Left cardiac atrium (tissue), 4 donors: ENCODE measurements at regions not wholly inside any gene's neighbourhood (a gene's known extent, or its start where the extent isn't known, plus 50 kb on each side); places are given as distances from the start of the nearest gene placed in this dataset.

Source experiments
- ATAC-seq, 2 donors: fragments of 200-7000 bp; cut with Tn5 transposase; one replicate each; pipeline ENCODE4 v1.9.1; 2020; ENCODE audit warnings: mild to moderate bottlenecking in 2 of 2, moderate library complexity in 2 of 2
- DNase-seq: peaks from one replicate; pipeline ENCODE4 v3.0.0-alpha.2; 2020
- intact Hi-C, 2 donors: fragments of 100-400 bp; cut with DNase I; formaldehyde crosslinking; loops; one replicate each; pipeline versions ENCODE4 v1.14.1 to v1.15.1; 2022 to 2023
- donor health status: DM: no; HTN: yes; CAD: no.
- donor health status: DM: no; HTN: yes; CAD: no; lungs with severe emphysema.
- donor health status: DM: yes; HTN: yes; CAD: no.
- donor health status: Dilated cardiomyopathy.

- ATAC-seq, result no peak
- no peak for DNase-seq
- intact Hi-C loops, result no loop called here
Observed at GRCh38 chr22:48644108-48644507, 1183.6 kb downstream of the BRD1 start.

- intact Hi-C loops, result no loop called here
- no peak for ATAC-seq
- no peak for DNase-seq
Observed at GRCh38 chr22:48643066-48643731, 1184.5 kb downstream of the BRD1 start.

GRCh38 chr22:48642550-48642949, 1185.1 kb downstream of the BRD1 start:
- ATAC-seq (no peak), DNase-seq (no peak)
- intact Hi-C loops, result no loop called here

GRCh38 chr22:48641906-48642475, 1185.7 kb downstream of the BRD1 start:
- intact Hi-C loops, result no loop called here
- ATAC-seq, result no peak
- DNase-seq, result no peak

DNA sequence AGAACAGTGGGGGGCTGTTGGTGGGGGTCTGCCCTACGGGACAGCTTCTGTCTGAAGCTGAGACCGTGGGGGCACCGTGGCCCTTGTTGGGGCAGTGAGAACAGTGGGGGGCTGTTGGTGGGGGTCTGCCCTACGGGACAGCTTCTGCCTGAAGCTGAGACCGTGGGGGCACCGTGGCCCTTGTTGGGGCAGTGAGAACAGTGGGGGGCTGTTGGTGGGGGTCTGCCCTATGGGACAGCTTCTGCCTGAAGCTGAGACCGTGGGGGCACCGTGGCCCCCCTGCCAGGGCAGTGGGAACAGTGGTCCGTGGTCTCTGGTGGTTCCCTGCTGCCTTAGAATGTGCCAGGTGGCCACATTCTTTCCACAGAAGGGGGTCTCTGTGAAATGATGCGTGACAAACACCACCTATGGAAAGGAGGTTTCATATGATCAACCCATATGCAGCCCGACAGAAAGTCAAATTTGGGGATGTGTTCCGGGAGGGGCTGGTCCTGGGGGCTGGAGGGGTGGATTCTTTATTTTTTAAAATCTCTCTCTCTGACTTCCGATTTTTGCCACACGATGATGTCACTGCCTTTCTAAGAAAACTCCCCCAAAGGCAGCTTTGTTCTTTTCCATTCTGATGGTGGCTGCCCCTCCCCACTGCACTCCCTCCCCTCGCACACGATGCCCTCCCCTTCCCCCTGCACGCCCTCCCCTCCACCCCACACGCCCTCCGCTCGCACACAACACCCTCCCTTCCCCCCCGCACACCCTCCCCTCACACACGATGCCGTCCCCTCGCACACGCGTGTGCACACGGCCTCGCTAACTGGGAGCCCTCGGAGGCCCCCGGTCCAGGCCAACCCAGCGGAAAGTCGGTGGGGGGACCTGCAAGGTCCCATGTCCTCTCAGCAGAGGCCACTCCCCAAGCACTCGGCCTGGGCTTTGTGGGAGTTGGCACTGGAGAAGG, 1186.5 kb downstream of the BRD1 start:
- no peak for ATAC-seq
- intact Hi-C loops, result no loop called here
- DNase-seq, result no peak

DNA sequence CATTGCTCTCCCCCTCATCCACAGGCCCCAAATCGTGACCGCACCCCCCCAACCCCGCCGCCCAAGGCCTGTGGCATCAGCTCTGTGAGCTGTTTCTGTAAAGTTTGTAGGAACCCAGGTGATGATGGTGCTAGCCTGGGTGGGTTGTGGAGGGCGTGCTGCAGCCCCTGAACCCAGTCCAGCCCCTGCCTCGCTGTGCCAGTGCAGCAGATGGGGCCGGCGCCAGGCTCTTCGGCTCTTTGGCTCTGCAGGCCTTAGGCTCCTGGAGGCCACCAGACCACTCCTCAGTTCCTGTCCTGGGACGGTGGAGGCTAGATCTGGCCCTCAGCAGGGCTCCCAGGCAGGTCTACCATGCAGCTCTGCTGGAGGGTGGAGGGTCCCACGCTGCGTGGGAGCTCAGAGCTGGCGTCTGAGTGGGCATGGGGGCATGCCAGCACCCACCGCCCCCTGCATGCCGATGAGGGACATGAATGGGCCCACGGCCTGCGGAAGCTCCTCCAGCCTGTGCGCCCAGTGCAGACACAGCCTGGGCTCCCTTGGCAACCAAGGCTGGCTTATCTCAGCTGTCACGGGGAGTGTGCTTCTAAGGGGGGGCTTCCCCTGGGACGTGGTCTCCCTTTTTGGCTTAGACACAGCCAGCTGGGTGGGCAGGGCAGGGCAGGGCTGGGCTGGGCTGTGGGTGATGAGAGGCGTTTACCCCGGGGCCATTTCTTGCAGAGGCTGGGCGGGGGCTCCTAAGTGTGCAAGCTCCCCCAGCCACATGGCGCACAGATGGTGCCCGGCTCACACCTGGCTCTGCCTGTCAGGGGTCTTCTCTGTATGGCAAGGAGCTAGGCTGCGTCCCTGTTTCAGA, 1187.6 kb downstream of the BRD1 start:
- ATAC-seq (no peak), DNase-seq (no peak)
- intact Hi-C loops, result no loop called here

GRCh38 chr22:48639021-48639795, 1188.5 kb downstream of the BRD1 start:
- DNase-seq (no peak), ATAC-seq (no peak)
- intact Hi-C loops, result no loop called here

GRCh38 chr22:48637231-48637630, 1190.4 kb downstream of the BRD1 start:
- DNase-seq (no peak), ATAC-seq (no peak)
- intact Hi-C loops, result no loop called here

GRCh38 chr22:48636746-48637145, 1190.9 kb downstream of the BRD1 start:
- intact Hi-C loops, result no loop called here
- DNase-seq (no peak), ATAC-seq (no peak)

GRCh38 chr22:48635816-48636215, 1191.9 kb downstream of the BRD1 start:
- ATAC-seq (no peak), DNase-seq (no peak)
- intact Hi-C loops, result no loop called here

- intact Hi-C loops, result no loop called here
- DNase-seq (no peak), ATAC-seq (no peak)
Observed at GRCh38 chr22:48635031-48635430, 1192.6 kb downstream of the BRD1 start.

GRCh38 chr22:48633996-48634836, 1193.5 kb downstream of the BRD1 start:
- ATAC-seq, result no peak
- intact Hi-C loops, result no loop called here

DNA sequence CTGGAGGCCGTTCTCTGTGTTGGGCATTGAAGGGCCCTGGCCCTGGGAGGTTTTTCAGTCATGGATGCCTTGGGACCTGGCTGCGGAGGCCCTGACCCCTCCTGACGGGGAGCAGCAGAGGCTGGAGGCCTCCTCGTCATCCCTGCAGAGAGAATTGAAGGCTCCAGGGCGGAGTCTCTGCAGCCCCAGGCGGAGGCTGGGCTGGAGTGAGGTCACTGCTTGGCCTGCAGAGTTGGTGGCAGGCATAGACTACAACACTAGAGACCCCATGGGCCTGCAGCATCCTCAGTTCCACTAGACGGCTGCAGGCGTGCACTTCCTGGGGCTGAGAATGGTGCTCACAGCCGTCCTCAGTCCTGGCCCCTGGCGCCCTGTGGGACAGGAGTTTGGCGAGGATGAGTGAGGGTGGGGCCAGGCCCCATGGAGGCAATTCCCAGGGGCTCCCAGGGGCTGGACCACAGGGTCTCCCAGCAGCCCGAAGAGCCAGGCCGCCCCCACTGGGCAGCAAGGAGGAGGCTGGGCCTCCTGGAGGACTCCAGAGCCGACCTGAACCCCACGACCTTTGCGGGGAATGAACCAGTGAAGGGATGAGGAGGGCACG, 1194.9 kb downstream of the BRD1 start:
- intact Hi-C loops, result no loop called here
- ATAC-seq (no peak), DNase-seq (no peak)

More at GRCh38 chr22:48633996-48634836, 1193.5 kb downstream of the BRD1 start:
- no peak for DNase-seq

DNA sequence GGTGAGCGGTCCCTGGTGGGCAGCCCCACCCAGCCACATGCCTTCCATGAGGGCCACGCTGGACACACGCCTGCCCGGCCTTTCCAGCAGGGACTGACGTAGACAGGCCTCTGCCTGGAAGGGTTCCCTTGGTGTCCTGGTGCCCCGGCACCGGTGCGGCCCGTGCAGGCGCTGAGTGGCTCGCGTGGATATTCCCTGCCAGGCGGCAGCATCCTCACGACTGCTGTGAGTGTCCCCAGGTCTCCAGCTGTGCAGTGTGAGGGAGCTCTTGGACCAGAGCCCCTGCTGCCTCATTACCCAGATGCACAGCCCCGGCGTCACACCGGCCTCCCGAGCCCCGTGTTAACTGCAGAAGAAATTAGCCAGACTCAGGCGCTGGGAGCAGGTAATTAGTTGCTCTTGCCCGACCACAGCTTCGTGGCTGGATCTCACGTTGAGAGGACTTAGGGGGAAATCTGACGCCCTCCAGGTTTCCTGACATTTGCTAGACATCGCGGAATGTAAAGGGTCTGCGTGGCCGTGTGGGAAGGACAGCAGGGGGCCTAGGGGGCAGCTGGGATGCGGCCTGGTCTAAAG, 1196.3 kb downstream of the BRD1 start:
- ATAC-seq, result no peak
- DNase-seq, result no peak
- intact Hi-C loops, result no loop called here

- intact Hi-C loops, result no loop called here
Observed at GRCh38 chr22:48630848-48631247, 1196.8 kb downstream of the BRD1 start.

GRCh38 chr22:48630433-48630754, 1197.3 kb downstream of the BRD1 start:
- intact Hi-C loops, result no loop called here
- no peak for ATAC-seq
- DNase-seq, result no peak

More at GRCh38 chr22:48630848-48631247, 1196.8 kb downstream of the BRD1 start:
- DNase-seq (no peak), ATAC-seq (no peak)
